HEK293T (cell line): ENCODE measurements at regions not wholly inside any gene's neighbourhood (a gene's known extent, or its start where the extent isn't known, plus 50 kb on each side); places are given as distances from the start of the nearest gene placed in this dataset.

Experiments used
- CTCF ChIA-PET: fragments of 350-600 bp; formaldehyde crosslinking; extraction: SDS; loops from one replicate; lab custom pipeline; 2021; ENCODE audit warnings: antibody characterized with exemption, inconsistent platforms; lab: Yijun Ruan, JAX
- POLR2A ChIA-PET: fragments of 350-600 bp; formaldehyde crosslinking; extraction: SDS; loops from one replicate; lab custom pipeline; 2020; ENCODE audit warnings: antibody characterized with exemption, inconsistent platforms; lab: Yijun Ruan, JAX
- DNase-seq: peaks from one replicate; pipeline ENCODE4 v3.0.0; 2012; ENCODE audit warnings: mixed read lengths; ENCODE audit errors: extremely low spot score
- ARNT ChIP-seq: fragments of 450-650 bp; IDR thresholded peaks from 2 replicates; pipeline ENCODE4 v1.6.1; 2017; ENCODE audit warnings: mild to moderate bottlenecking
- BHLHE40 ChIP-seq: fragments of 450-650 bp; IDR thresholded peaks from 2 replicates; pipeline ENCODE4 v1.6.1; 2016; ENCODE audit warnings: mild to moderate bottlenecking, moderate library complexity, borderline replicate concordance
- CTBP1 ChIP-seq: fragments of 450-650 bp; IDR thresholded peaks from 2 replicates; pipeline ENCODE4 v1.6.1; 2016; ENCODE audit warnings: borderline replicate concordance
- ELF4 ChIP-seq: fragments of 450-650 bp; IDR thresholded peaks from 2 replicates; pipeline ENCODE4 v1.6.1; 2017; ENCODE audit warnings: antibody characterized with exemption
- FOXA1 ChIP-seq: fragments of 450-650 bp; IDR thresholded peaks from 2 replicates; pipeline ENCODE4 v1.6.1; 2016; ENCODE audit warnings: mild to moderate bottlenecking
- FOXK2 ChIP-seq: fragments of 450-650 bp; IDR thresholded peaks from 2 replicates; pipeline ENCODE4 v1.6.1; 2016; ENCODE audit warnings: mild to moderate bottlenecking
- FOXM1 ChIP-seq: fragments of 450-650 bp; IDR thresholded peaks from 2 replicates; pipeline ENCODE4 v1.6.1; 2017; ENCODE audit warnings: mild to moderate bottlenecking, borderline replicate concordance
- HDGF ChIP-seq: fragments of 450-650 bp; IDR thresholded peaks from 2 replicates; pipeline ENCODE4 v1.6.1; 2017; ENCODE audit warnings: antibody characterized with exemption, borderline replicate concordance
- L3MBTL2 ChIP-seq: fragments of 450-650 bp; conservative IDR thresholded peaks from 2 replicates; pipeline ENCODE4 v1.6.1; 2016; ENCODE audit warnings: mild to moderate bottlenecking
- LEF1 ChIP-seq: fragments of 450-650 bp; IDR thresholded peaks from 2 replicates; pipeline ENCODE4 v1.6.1; 2017; ENCODE audit warnings: mild to moderate bottlenecking, borderline replicate concordance
- NFRKB ChIP-seq: fragments of 450-650 bp; IDR thresholded peaks from 2 replicates; pipeline ENCODE4 v1.6.1; 2016; ENCODE audit warnings: mild to moderate bottlenecking, moderate library complexity
- SP1 ChIP-seq: fragments of 450-650 bp; IDR thresholded peaks from 2 replicates; pipeline ENCODE4 v1.6.1; 2017
- SUZ12 ChIP-seq: fragments of 450-650 bp; IDR thresholded peaks from 2 replicates; pipeline ENCODE4 v1.6.1; 2016; ENCODE audit warnings: mild to moderate bottlenecking
- TARDBP ChIP-seq: fragments of 450-650 bp; IDR thresholded peaks from 2 replicates; pipeline ENCODE4 v1.6.1; 2016
- ZNF384 ChIP-seq: fragments of 450-650 bp; IDR thresholded peaks from 2 replicates; pipeline ENCODE4 v1.6.1; 2016
- TF ChIP-seq, protein P1 (sequence below): fragments of 450-650 bp; IDR thresholded peaks from 2 replicates; pipeline ENCODE4 v1.6.1; 2016

DNA sequence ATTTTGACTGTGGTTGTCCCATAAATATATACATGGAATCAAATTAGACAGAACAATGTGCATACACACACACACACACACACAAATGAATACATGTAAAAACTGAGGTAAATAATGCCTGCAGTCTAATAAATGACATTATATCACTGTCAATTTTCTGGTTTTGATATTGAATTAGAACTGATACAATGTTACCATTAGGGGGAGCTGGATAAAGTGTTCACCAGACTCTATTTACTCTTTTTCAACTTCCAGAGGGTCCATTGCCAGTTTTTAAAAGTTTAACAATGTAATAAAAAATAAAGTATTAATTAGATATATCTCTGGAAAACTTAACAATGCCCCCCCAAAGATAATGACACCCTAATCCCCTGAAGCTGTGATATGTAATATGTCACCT is 1666.8 kb upstream of the TMEFF2 start:
- ChIA-PET POLR2A (no interaction called here), CTCF (no interaction called here)
- TF ChIP-seq FOXM1 (no peak), BHLHE40 (no peak)
- no peak for DNase-seq

DNA sequence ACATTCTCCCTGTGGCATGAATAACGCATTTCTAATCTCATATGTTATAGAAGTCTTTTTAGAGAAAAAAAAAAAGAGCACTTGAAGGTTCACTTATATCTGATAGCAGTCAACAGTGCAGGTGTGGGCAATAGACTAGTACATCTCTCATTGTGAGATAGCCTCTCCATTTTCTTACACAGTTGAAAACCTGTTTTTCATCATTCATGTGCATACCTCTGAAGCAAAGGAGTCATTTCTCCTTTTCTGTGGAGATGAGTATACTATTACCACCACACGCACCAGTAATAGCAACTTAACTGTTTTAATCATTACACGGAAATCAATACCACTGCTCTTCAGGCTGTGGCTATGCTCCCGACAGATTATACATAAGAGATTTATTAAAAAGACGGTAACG is 1653.3 kb upstream of the TMEFF2 start:
- TF ChIP-seq ARNT (no peak), BHLHE40 (no peak), FOXM1 (no peak), FOXA1 (no peak), CTBP1 (no peak), L3MBTL2 (no peak), SUZ12 (no peak), TARDBP (no peak), SP1 (no peak), NFRKB (no peak), ZNF384 (no peak), FOXK2 (no peak), HDGF (no peak), LEF1 (no peak), ELF4 (no peak)
- TF ChIP-seq, protein P1, sequence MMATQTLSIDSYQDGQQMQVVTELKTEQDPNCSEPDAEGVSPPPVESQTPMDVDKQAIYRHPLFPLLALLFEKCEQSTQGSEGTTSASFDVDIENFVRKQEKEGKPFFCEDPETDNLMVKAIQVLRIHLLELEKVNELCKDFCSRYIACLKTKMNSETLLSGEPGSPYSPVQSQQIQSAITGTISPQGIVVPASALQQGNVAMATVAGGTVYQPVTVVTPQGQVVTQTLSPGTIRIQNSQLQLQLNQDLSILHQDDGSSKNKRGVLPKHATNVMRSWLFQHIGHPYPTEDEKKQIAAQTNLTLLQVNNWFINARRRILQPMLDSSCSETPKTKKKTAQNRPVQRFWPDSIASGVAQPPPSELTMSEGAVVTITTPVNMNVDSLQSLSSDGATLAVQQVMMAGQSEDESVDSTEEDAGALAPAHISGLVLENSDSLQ = no peak
- no peak for DNase-seq
- CTCF ChIA-PET = no interaction called here
- POLR2A ChIA-PET = no interaction called here

DNA sequence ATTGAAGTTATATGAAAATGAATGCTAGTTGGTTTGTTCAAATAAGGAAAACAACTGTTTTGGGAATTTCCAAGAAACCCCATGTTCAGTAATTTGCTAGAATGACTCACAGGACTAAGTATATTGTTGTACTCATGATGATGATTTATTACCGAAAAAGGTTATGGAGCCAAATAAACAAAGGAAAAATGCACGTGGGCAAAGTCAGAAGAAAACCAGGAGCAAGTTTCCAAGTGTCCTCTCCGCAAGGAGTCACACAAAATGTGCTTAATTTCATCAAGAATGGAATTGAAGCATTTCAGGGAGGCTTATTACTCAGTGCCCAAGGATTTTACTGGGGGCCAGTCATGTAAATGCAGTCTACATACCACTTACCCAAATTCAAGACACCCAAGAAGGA is 1652.4 kb upstream of the TMEFF2 start:
- CTCF ChIA-PET = no interaction called here
- POLR2A ChIA-PET = no interaction called here
- TF ChIP-seq LEF1 (no peak), FOXA1 (no peak), ELF4 (no peak)
- TF ChIP-seq, protein P1 = peak; percentile 50
- no peak for DNase-seq

DNA sequence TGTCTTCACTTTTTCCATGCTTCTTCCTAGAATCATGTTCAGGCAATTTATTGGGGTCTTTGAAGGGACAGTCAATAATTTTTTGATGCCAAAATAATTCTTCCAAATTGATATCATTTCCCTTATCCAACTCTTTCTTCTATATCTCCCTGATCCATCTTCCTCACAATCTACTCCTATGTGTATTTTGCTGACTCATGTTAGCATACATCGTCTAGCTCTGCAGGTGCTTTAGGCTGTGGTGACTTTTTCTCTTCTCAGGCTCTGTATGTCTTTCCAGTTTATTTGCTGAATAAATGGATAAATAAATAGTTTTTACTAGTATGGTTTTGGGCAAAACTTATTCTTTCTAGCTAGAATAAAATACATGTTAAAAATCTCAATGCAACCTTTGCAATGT is 1650.9 kb upstream of the TMEFF2 start:
- TF ChIP-seq LEF1 (no peak), FOXA1 (no peak), NFRKB (no peak), FOXM1 (no peak), ARNT (no peak), L3MBTL2 (no peak), FOXK2 (no peak), BHLHE40 (no peak), SUZ12 (no peak), SP1 (no peak), CTBP1 (no peak), TARDBP (no peak), ZNF384 (no peak), ELF4 (no peak), HDGF (no peak)
- TF ChIP-seq, protein P1 = no peak
- no peak for DNase-seq
- POLR2A ChIA-PET = no interaction called here
- CTCF ChIA-PET = no interaction called here

DNA sequence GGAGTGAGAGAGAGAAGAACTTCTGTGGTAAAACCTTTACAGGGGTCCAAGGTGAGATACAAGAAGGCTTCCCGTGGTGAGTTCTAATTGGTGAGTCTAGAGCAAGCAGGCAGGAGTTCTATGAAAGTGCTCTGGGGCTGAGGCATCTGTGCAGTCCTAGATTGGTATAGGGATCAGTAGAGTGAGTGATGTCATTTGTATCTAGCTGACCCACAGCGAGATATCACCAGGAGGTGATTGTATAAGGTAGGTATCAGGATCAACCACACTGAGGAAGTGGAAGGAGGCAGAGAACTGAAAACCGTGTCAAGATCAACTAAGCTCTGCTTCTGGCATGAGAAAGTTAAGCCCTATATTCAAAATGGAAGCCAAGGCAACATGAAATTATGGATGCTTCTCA is 1648.9 kb upstream of the TMEFF2 start:
- DNase-seq = no peak
- ChIA-PET CTCF (no interaction called here), POLR2A (no interaction called here)
- no peak for TF ChIP-seq SP1
- TF ChIP-seq FOXM1 = no peak
- TF ChIP-seq FOXK2 = no peak
- TF ChIP-seq ZNF384 = no peak
- no peak for TF ChIP-seq CTBP1
- no peak for TF ChIP-seq ARNT
- TF ChIP-seq LEF1 = no peak
- no peak for TF ChIP-seq L3MBTL2
- no peak for TF ChIP-seq TARDBP
- no peak for TF ChIP-seq FOXA1
- no peak for TF ChIP-seq HDGF
- TF ChIP-seq SUZ12 = no peak
- TF ChIP-seq NFRKB = no peak

DNA sequence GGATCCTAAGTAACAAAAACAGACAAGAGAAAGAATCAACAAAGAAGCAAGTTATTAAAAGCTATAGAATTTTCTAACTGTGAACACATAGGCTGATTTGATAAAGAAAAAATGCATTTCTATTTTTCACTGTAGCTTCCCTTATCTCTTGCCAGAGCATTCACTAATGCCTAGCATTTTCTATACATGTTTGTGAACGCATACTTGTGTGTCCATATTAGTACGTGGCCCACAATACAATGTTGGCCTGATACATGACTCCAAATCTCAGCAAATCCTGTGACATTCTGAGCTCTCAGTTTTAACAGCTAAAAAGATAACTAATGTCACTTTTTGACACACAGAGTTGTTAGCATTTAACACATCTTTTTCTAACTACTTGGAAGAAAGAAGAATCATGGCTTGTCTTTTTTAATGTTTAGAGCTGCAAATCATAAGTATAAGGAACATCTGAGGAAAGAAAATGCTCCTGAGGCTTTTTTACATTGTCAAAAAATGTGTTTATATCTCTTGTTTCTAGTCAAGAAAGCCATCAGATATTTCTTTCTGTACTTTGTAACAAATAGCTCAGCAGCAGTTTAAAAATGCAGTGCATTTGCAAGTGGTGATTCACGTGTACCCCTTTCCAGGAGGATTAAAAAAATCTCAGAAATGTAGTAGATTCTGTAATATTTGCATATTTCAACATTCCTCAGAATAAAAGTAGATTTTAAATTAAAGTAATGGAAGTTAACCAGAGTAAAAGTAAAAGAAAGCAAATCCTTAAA is 1646.8 kb upstream of the TMEFF2 start:
- ChIA-PET POLR2A (no interaction called here), CTCF (no interaction called here)
- TF ChIP-seq SUZ12 (no peak), L3MBTL2 (no peak), SP1 (no peak), FOXK2 (no peak), NFRKB (no peak), FOXM1 (no peak), BHLHE40 (no peak), ZNF384 (no peak), ELF4 (no peak)
- TF ChIP-seq, protein P1 = no peak
- no peak for DNase-seq
